Suprapubic skin (tissue), 4 donors: ENCODE measurements at regions not wholly inside any gene's neighbourhood (a gene's known extent, or its start where the extent isn't known, plus 50 kb on each side); places are given as distances from the start of the nearest gene placed in this dataset.
"Not testable (repeated sequence)": the region's sequence is repeated elsewhere in the genome, so short reads cannot be mapped to it uniquely, and the experiment has no call there.

ENCODE experiments used
- DNase-seq, 2 donors: peaks; one replicate each; pipeline ENCODE4 v3.0.0-alpha.2; 2019; ENCODE audit warnings: low spot score in 2 of 2
- H3K27ac ChIP-seq: fragments of 200-600 bp; sonication (generic); one replicate; pipeline ENCODE4 v1.5.1; 2019
- H3K27me3 ChIP-seq: fragments of 200-600 bp; sonication (generic); one replicate; pipeline ENCODE4 v1.5.1; 2019
- H3K36me3 ChIP-seq: fragments of 200-600 bp; sonication (generic); one replicate; pipeline ENCODE4 v1.5.1; 2019
- H3K4me1 ChIP-seq: fragments of 200-600 bp; sonication (generic); one replicate; pipeline ENCODE4 v1.5.1; 2019
- H3K4me3 ChIP-seq: fragments of 200-600 bp; sonication (generic); one replicate; pipeline ENCODE4 v1.5.1; 2019; ENCODE audit warnings: mild to moderate bottlenecking
- H3K9me3 ChIP-seq: fragments of 200-600 bp; sonication (generic); one replicate; pipeline ENCODE4 v1.5.1; 2019
- CTCF ChIP-seq, 2 donors: fragments of 200-600 bp in 1 of 2; fragments of 450-650 bp in 1 of 2; sonication (generic) in 1 of 2; IDR thresholded peaks; one replicate each; pipeline ENCODE4 v1.5.1; 2016 to 2019; ENCODE audit warnings: antibody characterized with exemption in 2 of 2, mild to moderate bottlenecking in 1 of 2, moderate library complexity in 1 of 2
- EP300 ChIP-seq: sonication (generic); formaldehyde crosslinking; IDR thresholded peaks from one replicate; pipeline ENCODE4 v1.6.1; 2017; ENCODE audit warnings: antibody characterized with exemption
- POLR2A ChIP-seq, 2 donors: fragments of 450-650 bp; IDR thresholded peaks; one replicate each; pipeline ENCODE4 v1.6.1; 2017; ENCODE audit warnings: antibody characterized with exemption in 2 of 2, mild to moderate bottlenecking in 2 of 2, moderate library complexity in 2 of 2
- POLR2AphosphoS5 ChIP-seq, 3 donors: sonication (generic); formaldehyde crosslinking; IDR thresholded peaks; one replicate each; pipeline ENCODE4 v1.6.1; 2017; ENCODE audit warnings: antibody characterized with exemption in 3 of 3
- WGBS: methylation state at CpG from one replicate; pipeline ENCODE4 v1.1.5; 2018; 5-methylcytosine and 5-hydroxymethylcytosine counted together

- H3K36me3 ChIP-seq = no peaks in the 10 kb centered on the region
- H3K27me3 ChIP-seq = no peaks in the 10 kb centered on the region
- no peaks in the 10 kb centered on the region for H3K4me1 ChIP-seq
- H3K27ac ChIP-seq = no peak overlapping the region
- DNase-seq = no peak
- TF ChIP-seq CTCF (IDR thresholded peaks at IDR 0.05) = no peak
- TF ChIP-seq EP300 = no peak
- TF ChIP-seq POLR2A (IDR thresholded peaks at IDR 0.05) = no peak
- TF ChIP-seq POLR2AphosphoS5 (IDR thresholded peaks at IDR 0.05) = no peak
- H3K9me3 ChIP-seq = no peaks in the 10 kb centered on the region
- no peak overlapping the region for H3K4me3 ChIP-seq
Measured at GRCh38 chr15:36191459-36191858, 388.0 kb upstream of the CDIN1 start.

DNA sequence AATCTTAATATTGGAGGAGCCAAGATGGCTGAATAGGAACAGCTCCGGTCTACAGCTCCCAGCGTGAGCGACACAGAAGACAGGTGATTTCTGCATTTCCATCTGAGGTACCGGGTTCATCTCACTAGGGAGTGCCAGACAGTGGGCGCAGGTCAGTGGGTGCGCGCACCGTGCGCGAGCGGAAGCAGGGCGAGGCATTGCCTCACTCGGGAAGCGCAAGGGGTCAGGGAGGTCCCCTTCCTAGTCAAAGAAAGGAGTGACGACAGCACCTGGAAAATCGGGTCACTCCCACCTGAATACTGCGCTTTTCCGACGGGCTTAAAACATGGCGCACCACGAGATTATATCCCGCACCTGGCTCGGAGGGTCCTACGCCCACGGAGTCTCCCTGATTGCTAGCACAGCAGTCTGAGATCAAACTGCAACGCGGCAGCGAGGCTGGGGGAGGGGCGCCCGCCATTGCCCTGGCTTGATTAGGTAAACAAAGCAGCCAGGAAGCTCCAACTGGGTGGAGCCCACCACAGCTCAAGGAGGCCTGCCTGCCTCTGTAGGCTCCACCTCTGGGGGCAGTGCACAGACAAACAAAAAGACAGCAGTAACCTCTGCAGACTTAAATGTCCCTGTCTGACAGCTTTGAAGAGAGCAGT, 383.9 kb upstream of the CDIN1 start:
- not testable (repeated sequence) for H3K27ac ChIP-seq, DNase-seq
- whole genome bisulfite sequencing = 95% methylated on average over 30 of the region's 30 CpGs

DNA sequence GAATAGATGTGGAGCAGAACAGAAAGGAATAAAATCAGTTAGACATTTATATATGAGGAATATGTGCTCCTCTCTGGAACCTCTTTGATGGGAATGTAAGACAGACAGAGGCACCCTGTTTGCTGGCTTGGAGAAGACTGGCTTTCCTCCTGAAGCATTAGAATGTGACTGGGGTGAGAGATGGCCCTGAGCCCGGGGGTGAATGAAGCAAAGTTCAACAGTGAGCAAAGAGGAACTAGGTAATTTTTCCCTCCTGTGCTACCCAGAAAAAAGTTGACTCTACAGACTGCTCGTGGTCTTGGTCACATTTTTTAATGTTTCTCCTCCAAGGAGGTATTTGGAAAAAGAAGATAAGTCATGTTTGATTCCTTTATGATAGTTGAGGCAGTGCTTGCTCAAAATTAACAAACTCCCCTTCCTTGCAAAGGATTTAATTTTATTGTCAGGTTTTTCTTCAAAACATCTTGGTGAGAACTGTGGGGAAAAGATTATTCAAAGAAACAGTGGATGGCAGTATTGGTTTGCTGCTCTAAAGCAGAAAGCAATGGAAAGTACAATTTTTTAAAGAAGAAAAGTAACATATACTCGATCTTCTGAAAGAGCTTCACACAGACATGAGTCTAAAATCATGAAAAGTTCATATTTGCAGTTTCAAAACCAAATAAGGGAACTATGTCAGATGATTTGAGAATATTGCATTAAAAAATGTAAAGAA, 370.4 kb upstream of the CDIN1 start:
- H3K27ac ChIP-seq = no peak overlapping the region
- no peaks in the 10 kb centered on the region for H3K4me1 ChIP-seq
- TF ChIP-seq POLR2A (IDR thresholded peaks at IDR 0.05) (no peak), EP300 (no peak), CTCF (IDR thresholded peaks at IDR 0.05) (no peak), POLR2AphosphoS5 (IDR thresholded peaks at IDR 0.05) (no peak)
- no peaks in the 10 kb centered on the region for H3K9me3 ChIP-seq
- 49% methylated on average over 3 of the region's 3 CpGs for WGBS
- no peak for DNase-seq
- H3K27me3 ChIP-seq = no peaks in the 10 kb centered on the region
- no peak overlapping the region for H3K4me3 ChIP-seq
- H3K36me3 ChIP-seq = no peaks in the 10 kb centered on the region

More for the DNA sequence above, 383.9 kb upstream of the CDIN1 start:
- H3K4me3 ChIP-seq, H3K27me3 ChIP-seq, H3K4me1 ChIP-seq, H3K36me3 ChIP-seq, H3K9me3 ChIP-seq: not testable (repeated sequence)

- no peaks in the 10 kb centered on the region for H3K4me1 ChIP-seq
- DNase-seq = no peak
- H3K36me3 ChIP-seq = no peaks in the 10 kb centered on the region
- H3K27me3 ChIP-seq = no peaks in the 10 kb centered on the region
- no peak overlapping the region for H3K27ac ChIP-seq
- TF ChIP-seq POLR2A (IDR thresholded peaks at IDR 0.05) = no peak
- TF ChIP-seq POLR2AphosphoS5 (IDR thresholded peaks at IDR 0.05) = no peak
- no peak for TF ChIP-seq EP300
- TF ChIP-seq CTCF (IDR thresholded peaks at IDR 0.05) = no peak
- 90% methylated on average over 2 of the region's 2 CpGs for WGBS
- no peak overlapping the region for H3K4me3 ChIP-seq
- H3K9me3 ChIP-seq = no peaks in the 10 kb centered on the region
Measured at GRCh38 chr15:36210426-36210825, 369.0 kb upstream of the CDIN1 start.

DNA sequence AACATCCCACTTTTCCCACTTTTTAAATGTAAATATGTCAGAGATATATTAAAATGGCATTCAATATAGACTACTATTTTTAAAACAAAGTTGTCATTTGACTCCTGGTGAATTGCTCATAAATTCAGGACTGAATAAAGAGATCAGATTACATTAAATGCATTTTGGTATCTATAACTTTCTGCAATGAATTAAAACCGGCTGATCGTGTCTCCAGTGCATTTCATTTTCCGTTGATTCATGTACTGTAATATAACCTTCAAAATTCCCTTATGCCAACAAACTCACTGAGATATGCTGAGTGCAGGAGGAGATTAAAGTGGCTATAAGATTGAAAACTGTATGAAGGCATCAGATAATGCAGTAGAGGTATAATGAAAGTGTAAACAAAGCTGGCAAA, 361.1 kb upstream of the CDIN1 start:
- Histone ChIP-seq H3K36me3 (no peaks in the 10 kb centered on the region), H3K4me1 (no peaks in the 10 kb centered on the region), H3K4me3 (no peak overlapping the region), H3K9me3 (no peaks in the 10 kb centered on the region), H3K27ac (no peak overlapping the region), H3K27me3 (no peaks in the 10 kb centered on the region)
- no peak for DNase-seq
- WGBS = 68% methylated on average over 3 of the region's 3 CpGs
- no peak for TF ChIP-seq EP300
- no peak for TF ChIP-seq CTCF (IDR thresholded peaks at IDR 0.05)
- TF ChIP-seq POLR2A (IDR thresholded peaks at IDR 0.05) = no peak
- no peak for TF ChIP-seq POLR2AphosphoS5 (IDR thresholded peaks at IDR 0.05)
